ENCODE measurements at regions not wholly inside any gene's neighbourhood (a gene's known extent, or its start where the extent isn't known, plus 50 kb on each side); places are given as distances from the start of the nearest gene placed in this dataset.

DNA sequence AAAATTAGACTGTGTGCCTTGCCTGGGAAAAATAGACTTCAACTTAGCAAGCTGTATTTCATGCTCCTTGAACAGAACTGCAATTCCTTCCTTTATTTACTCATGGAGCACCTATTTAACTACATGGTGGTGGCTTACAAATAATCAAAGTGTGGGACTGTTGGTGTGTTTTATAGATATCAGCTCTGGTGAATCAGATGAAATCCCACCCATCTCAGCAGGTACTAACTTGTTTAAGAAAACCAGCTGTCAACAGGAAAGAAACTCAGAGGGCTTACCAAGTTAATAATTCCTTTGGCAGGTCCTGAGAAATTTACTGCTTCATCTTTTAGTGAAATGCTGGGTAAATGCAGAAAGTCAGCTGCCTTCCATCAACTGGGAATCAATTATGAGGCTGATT lies 830.6 kb downstream of the SLC4A3 start:
- no peak for DNase-seq

DNA sequence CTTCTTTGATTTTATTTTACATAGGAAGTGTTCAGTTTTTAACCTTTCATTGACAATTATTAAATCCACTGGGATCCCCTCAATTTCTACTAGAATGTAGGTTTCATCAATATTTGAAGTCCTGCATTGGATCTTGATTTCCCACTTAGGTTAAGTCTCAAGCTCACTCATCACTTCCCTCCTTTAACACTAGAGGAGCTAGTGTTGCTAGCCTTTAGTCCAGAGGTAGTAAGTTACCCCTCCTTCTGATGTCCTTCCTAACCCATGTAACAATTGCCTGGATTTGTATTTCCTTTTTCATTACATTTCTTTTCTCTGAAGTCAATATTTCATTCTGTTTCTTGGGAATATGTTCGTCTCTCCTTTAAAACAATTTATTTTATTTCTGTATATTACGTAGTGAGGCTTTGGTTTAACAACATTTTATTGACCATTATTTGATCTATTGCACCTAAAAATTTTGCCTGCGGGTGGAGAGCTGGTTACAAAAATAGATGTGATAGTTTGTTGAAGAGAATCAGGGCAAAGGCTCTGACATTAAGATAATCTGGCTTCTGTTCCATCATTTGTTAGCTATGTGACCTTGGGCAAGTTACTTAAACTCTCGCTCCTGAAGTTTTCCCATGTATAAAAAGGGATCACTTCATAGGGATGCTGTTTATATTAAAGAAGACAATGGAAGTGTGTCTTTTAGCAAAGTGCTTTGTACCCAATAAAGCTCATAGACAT lies 833.0 kb downstream of the SLC4A3 start:
- DNase-seq, result no peak

DNA sequence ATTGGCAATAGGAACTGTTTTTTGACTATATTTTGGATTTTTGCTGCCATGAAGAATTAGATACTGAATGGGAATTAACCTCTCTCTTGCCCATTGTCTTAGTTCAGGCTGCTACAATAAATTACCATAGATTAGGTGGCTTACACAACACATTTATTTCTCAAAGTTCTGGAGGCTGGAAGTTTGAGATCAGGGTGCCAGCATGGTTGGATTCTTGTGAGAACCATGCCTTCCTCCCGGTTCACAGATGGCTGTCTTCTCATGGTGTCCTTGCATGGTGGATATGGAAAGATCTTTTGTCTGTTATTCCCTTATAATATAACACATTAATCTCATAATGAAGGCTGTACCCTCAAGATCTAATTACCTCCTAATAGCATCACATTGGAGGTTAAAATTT lies 836.4 kb downstream of the SLC4A3 start:
- DNase-seq, result no peak

DNA sequence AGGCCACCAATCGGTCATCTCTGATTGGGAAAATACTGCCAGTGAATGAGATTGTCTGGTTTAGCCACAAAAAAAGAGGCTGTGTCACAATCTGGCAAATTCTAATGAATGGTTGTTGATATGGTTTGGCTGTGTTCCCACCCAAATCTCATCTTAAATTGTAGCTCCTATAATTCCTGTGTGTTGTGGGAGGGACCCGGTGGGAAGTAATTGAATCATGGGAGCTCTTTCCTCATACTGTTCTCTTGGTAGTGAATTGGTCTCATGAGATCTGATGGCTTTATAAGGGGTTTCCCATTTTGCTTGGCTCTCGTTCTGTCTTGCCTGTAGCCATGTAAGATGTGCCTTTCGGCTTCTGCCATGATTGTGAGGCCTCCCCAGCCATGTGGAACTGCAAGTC lies 838.3 kb downstream of the SLC4A3 start:
- DNase-seq, result no peak

DNA sequence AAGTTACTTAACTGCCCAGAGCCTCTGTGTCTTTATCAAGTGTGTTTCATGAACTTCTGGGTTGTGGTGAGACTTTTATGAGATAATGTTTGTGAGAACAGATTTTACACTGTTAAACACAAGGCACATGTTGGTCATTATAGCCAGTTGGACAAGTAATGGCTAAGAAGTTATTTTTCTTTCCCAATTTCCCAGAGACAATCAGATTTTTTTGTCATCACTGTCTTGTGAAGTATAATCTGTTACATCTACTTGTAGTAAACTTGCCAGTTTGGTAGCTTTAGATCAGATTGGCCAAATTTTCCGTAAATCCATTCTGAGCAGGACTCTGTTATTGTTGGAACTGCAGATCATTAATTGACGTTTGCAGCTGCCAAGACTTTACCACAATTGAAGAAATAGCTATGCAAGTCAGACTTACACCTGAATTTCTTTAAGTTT lies 838.8 kb downstream of the SLC4A3 start:
- no peak for DNase-seq

DNA sequence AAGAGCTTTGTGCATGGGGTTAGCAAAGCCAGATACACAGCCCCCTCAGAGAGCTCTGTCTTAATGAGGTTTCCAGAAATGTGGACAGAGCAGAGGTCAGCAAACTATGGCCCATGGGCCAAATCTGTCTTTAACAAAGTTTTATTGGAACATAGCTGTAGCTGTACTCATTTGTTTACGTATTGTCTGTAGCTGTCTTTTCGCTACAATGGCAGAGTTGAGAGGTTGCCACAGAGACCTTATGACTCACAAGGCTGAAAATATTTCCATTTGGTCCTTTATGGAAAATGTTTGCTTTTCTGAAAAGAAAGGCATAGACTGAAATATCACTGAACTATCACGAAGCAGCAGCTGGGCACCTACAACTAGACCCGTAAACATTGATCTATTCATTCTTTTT lies 841.8 kb downstream of the SLC4A3 start:
- DNase-seq, result no peak

DNA sequence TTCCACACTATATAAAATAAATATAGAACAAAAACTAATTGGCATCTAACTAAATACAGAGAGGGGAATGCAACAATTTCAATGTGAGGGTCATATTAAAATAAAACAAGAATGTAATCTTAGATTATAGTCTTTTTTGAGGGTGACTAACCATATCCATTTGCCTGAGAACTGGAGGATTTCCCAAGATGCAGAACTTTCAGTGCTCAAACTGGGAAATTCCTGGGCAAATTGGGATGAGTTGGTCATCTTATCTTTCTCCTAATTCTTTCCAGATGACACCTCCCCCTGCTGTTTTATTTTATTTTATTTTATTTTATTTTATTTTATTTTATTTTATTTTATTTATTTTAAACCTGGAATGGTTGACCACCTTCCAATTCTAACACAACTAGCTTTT lies 846.2 kb downstream of the SLC4A3 start:
- no peak for DNase-seq

DNA sequence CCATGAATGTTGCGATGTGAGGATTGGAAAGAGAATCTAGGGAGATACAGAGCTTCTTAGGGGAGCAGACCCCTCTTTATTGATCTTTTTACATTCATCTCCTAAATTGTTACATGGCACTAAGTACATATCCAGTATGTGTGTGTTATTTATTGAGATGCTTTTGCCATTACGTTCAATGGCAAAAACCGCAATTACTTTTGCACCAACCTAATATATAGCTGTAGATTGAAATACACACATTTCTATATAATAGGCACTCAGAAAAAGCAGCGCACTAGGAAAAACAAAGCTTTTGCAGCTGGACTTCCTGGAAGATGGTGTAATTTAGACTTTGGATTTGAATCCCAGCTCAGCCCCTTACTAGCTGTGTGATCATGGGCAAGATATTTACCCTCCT lies 849.4 kb downstream of the SLC4A3 start:
- DNase-seq, result no peak

DNA sequence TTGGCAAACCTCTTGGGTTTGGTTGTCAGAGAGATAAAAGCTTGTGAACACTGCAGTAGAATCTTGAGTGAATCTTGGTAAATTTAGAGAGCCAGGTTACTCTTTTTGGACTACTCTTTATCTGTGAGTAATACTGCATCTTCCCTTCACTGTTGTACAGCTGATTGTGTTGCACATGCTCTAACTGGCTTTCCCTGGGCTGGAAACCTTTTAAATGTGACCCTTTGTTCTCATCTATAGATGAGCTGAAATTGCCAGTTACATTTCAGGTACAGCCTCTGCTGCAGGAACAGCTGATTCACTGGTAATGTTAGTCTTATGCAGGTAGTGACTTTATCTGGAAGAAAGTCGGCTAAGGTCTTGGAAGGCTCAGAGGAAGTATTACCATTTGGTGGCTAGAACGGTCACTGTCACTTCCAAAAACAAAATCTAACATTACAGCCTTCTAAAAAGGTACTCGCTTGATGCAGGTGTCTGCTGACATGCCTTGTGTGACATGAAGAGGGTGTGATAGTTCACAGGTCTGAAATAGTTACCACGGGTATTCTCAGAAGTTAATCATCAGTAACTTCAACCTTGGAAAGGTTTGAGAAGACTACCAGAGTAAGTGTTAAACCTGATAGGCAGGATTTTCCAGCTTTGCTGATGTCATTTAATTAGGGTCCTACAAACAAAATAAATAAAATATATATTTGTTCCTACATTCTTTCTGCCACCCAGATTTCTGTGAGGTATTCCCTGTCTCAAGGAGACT lies 851.1 kb downstream of the SLC4A3 start:
- DNase-seq, result no peak

DNA sequence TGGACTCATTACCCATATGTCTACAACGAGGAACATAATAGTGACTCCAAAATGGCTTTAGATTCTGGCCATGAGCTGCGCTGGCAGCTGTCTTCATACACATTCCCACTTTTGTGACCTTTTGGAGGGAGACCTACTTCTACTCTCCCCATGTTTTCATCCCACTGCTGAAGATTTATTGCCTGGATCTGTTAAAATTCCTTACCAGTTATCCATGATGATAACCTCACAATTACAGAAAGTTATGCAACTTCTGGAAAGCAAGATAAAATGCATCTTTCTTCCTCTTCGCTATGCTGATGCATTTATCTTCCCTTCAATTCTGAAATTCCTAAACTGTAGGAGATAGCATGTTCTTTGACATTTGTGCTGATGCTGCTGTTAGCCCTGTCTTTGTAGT lies 855.3 kb downstream of the SLC4A3 start:
- DNase-seq, result no peak

DNA sequence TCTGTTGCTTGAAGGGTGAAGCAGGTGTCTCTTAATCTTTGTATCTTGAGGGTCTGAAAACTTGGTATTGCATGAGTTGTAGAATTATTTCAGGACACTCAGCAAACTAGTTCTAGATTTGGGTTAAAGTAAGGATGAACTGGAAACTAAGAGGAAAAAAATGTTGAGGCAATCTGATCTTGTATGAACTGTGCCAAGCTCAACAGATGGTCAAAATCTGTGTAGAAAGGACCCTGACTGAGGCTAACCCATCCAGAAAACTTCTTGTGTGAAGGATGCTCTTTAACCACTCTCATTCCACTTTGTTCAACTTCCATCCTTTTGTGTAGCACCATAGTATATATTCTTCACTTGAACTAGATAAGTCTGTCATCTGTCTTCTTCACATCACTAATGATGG lies 861.7 kb downstream of the SLC4A3 start:
- no peak for DNase-seq

DNA sequence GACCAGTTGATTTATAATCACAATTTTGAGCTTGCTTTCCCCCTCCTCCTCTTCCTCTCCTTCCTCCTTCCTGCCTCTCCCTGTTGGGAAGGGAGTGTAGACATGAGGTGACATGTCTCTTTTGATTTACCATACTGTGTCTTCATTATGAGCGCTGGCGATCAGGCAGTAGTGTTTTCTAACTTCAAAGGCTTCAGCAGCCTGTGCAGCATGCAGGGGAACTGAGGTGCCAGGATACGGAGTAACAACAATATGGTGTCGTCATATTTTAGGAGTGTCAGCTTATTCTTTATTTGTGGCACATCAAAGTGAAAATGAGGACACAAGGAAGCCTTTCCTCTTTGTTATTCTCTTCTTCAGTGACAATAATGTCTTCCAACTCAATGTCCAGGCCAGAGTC lies 864.2 kb downstream of the SLC4A3 start:
- no peak for DNase-seq

DNA sequence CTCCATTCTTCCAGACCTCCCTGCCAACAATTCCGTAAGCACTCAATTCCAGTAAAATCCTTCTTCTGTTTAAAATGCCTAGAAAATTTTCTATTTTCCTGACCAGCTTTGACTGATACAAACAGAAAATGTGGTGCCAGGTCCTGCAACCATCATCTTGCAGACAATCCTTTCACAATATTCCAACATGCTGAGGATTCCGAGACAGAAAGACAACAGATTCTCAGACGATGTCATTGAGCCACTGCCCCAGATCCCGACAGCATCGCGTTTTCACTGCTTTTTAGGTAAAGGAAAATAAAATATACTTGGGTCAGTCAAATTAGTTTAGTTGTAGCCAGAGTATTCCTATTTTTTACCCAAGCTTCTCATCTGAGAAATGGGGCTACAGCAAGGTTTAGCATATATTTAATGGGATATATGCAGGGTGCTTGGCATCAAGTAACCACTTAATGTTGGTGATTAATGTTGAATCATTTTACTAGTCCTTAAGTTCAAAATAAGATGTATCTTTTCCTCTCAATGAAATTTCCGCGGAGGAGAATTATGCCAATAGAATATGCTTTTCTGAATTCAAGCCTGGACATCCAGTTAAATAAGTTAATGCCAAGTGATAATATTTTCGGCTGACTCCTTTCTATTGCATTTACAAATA lies 866.6 kb downstream of the SLC4A3 start:
- no peak for DNase-seq

DNA sequence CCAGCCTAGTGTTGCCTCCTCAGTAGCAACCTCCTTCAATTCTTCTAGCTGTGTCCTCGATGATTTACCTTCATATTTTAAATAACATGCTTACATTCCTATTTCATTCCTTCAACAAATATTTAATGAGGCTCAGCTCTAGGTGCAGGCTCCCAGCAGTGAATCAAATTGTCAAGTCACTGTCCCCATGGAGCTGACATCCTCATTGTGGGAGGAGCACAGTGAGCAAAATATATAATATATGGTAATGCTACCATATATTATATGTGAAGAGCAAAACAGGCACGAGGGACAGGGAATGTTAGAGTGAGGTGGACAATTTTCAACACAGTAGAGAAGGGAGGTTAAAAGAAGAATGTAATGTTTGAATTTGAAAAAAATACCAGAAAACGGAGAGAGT lies 869.1 kb downstream of the SLC4A3 start:
- no peak for DNase-seq

DNA sequence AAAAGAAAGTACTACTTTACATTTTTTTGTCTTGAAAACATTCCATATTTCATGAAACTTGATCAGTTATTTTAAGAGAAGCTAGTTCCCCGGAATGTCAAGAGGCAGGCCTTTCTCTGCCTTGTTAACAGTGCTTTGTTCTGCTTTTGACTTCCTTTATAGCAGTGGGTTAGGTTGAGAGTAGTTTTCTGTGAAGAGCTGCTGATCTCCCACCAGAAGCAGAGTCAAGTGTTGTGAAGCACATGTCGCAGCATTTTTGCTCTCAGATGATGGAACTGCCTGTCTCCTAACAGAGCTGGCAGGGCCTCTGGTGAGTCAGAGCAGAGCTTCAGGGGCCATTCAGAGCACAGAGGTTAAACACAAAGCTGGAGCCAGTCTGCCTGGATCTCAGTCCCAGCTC lies 871.8 kb downstream of the SLC4A3 start:
- DNase-seq, result no peak

DNA sequence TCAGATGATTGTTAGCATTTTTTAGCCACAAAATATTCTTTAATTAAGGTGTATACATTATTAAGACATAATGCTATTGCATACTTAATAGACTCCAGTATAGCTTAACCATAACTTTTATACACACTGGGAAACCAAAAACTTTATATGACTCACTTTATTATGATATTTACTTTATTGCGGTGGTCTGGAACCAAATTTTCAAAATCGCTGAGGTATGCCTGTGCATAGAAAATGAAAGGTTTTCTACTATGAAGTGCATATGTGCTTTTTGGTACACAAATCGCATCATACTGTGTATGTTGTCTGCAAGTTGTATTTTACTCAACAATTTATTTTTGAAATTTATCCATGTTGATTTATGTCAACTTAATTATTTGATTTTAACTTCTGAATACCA lies 875.1 kb downstream of the SLC4A3 start:
- DNase-seq, result no peak

DNA sequence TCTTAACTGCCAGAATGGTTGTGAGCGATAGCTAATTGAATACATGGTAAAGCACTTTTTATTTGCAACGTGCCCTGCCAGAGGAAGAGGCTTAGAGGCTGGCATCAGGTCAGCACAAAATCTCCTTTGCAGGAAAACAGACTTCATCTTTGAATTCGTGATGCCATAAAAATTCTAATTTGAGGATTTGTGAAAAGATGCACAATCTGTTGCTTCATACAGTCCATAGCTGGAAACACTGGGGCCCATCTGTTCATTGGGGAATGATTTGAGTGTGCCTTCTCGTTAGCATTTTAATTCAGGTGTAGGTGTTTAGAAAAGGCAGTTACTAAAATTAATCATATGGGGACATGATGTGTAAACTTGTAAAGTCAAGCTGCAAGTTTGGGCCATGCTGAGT lies 876.0 kb downstream of the SLC4A3 start:
- DNase-seq, result no peak

DNA sequence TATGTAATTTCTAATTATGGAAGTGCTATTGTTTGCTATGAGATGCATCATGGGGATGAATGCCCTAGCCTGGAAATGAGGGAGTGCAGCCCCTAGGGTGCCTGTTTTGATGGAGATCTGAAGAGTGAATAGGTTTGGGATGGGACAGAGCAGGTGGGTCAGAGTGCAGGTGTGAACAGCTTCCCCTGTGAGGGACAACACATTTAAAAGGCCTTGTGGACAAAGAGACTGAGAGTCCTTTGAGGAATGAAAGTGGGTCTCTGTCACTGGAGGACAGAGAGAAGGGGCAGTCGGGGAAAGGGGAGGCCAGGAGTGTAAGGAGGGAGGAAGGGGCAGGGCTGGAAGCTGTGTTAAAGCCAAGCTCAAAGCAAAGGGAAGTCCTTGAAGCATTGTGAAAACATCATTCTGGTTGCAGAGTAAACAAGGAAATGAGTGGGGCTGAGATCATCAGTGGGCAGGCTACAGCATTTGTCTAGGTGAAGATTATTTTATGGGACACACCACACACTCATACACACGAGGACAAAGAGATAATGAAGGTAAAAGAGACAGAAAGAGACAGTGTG lies 877.6 kb downstream of the SLC4A3 start:
- DNase-seq, result no peak

DNA sequence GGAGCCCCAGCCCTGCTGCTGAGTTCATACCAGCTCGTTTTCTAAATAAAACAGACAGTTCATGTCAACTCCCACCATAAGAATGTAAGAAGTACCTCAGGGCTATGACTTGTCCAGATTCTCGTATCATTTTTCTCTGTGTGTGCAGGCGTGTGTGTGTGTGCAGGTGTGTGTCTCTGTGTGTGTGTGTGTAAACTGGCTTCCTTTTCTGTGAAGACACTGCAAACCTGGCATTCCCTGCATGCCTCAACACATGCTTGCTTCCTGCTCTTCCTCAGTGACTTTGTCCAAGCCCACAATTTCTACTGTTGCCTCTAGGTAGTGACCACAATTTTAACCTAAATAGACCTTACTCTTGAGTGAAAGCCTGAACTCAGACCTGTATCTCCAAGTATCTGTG lies 879.0 kb downstream of the SLC4A3 start:
- no peak for DNase-seq

DNA sequence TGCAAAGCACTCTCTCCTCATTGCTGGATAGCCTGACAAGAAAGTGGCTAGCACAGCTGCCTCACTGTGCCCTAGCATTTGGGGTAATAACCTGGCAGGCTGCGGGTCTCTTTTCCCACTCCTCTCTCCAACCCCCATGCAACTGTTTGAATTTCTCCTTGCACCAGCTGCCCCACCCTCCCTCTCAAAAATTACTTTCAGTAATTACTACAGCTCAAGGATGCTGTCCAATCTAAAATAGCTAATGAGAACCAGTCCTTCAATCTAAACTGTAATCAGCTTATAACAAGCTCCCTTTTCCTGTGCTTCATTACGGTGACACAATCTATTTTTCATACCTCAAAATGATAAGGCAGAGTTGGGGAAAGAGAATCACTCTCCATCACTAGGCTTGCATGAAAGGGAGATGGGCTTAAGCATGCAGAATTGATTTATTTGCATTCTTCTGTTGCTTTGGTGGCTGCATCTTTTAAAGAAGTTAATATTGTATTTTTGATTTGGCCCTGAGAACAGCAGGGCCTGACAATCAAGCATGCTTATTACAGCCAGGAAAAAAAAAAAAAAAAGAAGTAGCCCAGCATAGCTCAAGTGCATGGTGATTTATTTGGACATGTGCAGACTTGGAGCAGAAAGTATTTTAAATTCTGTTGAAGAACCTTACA lies 881.8 kb downstream of the SLC4A3 start:
- no peak for DNase-seq

DNA sequence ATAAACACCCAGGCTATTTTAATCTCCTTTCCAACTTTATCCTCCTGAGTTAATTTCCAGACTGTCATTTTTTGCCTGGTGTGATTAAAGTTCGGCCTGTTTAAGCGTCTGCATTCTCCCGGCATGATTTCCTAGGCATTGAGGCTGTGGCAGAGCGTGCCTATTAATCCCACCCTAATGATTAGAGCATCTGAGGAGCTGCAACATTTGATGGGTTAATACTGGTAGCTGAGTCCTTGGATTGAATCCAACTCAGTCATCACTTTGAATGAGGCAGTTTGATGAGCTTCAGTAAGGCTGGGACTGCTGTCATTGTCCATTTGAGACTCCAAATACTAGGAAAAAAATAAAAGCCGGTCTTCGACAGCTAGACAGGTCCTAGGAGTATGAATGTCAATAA lies 882.5 kb downstream of the SLC4A3 start:
- DNase-seq, result no peak

DNA sequence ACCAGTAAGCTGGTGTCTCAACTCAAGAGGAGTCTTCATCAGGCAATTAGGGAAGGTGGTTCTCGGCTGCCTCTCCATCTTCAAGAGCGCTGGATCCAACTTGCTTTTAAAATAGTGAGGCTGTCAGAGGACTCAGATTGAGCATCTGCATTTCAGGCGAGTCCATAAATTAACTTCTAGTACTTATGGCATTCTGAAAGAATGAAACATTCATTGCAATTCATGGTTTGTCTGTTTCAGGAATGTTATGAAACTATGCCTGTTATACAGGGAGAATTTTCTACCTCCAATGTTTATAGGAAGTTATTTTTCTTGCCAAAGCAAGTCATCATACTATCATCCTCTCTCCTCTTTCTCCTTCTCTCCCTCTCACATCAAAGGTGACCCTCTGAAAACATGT lies 883.2 kb downstream of the SLC4A3 start:
- DNase-seq, result no peak

DNA sequence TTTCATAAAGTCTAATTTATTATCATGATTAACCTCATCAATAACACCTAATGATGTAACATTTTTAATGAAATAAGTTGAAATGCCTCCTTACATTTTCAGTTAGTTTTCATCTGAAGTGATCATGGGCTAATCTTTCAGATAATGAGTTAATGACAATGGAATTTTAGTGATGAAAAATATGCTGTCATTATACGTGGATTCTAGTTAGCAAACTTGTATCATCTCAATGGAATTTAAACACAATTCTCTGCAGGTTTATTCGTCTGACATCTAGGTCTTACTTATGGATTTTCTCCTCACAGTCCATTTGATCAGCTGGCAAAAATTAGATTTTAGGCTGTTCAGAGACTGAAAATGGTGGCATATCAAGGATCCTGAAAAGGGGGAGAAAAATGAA lies 885.0 kb downstream of the SLC4A3 start:
- DNase-seq, result no peak

Measured in activated T-cell treated with anti-CD3 and anti-CD28 coated beads, Interleukin-2, amount 50 U/mL, for 1 hour (primary cell).